Dermis microvascular lymphatic vessel endothelial cell (primary cell): ENCODE measurements at regions not wholly inside any gene's neighbourhood (a gene's known extent, or its start where the extent isn't known, plus 50 kb on each side); places are given as distances from the start of the nearest gene placed in this dataset.
A peak's percentile ranks its signal among the peaks of the same experiment; 100 is the strongest.
"Not testable (repeated sequence)": the region's sequence is repeated elsewhere in the genome, so short reads cannot be mapped to it uniquely, and the experiment has no call there.

Experiments
- DNase-seq, 2 donors: peaks; one replicate each; pipeline versions ENCODE4 v3.0.0 to v3.0.0-alpha.2; 2010; ENCODE audit warnings: low read depth in 2 of 2

- DNase-seq: no peak
These were observed 51.1 kb upstream of the ROPN1 start for GRCh38 chr3:124043023-124043422.

- DNase-seq: no peak
These were observed 53.0 kb upstream of the ROPN1 start for GRCh38 chr3:124044956-124045355.

- no peak for DNase-seq
These were observed 57.3 kb upstream of the ROPN1 start for GRCh38 chr3:124048967-124049798.

- no peak for DNase-seq
These were observed 59.7 kb upstream of the ROPN1 start for GRCh38 chr3:124051636-124052035.

GRCh38 chr3:124053871-124054270 lies 61.9 kb upstream of the ROPN1 start:
- peak in 1 of 2 donors; percentile 66 for DNase-seq

GRCh38 chr3:124056846-124057245 lies 64.9 kb upstream of the ROPN1 start:
- DNase-seq: no peak

- DNase-seq: no peak
These were observed 65.5 kb upstream of the ROPN1 start for GRCh38 chr3:124057420-124057819.

GRCh38 chr3:124059580-124059979 lies 67.7 kb upstream of the ROPN1 start:
- DNase-seq: no peak

GRCh38 chr3:124063197-124063909 lies 71.4 kb upstream of the ROPN1 start:
- DNase-seq: peak in 1 of 2 donors; percentile 39

GRCh38 chr3:124064050-124064449 lies 72.1 kb upstream of the ROPN1 start:
- no peak for DNase-seq

- not testable (repeated sequence) for DNase-seq
These were observed 74.6 kb upstream of the ROPN1 start for GRCh38 chr3:124066543-124066942.

- DNase-seq: not testable (repeated sequence)
These were observed 77.8 kb upstream of the ROPN1 start for GRCh38 chr3:124069706-124070105.

GRCh38 chr3:124075090-124075489 lies 83.2 kb upstream of the ROPN1 start:
- not testable (repeated sequence) for DNase-seq

- no peak for DNase-seq
These were observed 83.8 kb upstream of the ROPN1 start for GRCh38 chr3:124075753-124076152.

- DNase-seq: no peak
These were observed 84.3 kb upstream of the ROPN1 start for GRCh38 chr3:124076235-124076634.

GRCh38 chr3:124078953-124079911 lies 87.3 kb upstream of the ROPN1 start:
- DNase-seq: peak; percentile 22 to 62

- DNase-seq: no peak
These were observed 88.0 kb upstream of the ROPN1 start for GRCh38 chr3:124079912-124080276.

- no peak for DNase-seq
These were observed 90.4 kb upstream of the ROPN1 start for GRCh38 chr3:124082343-124082742.

- DNase-seq: no peak
These were observed 92.3 kb upstream of the ROPN1 start for GRCh38 chr3:124084022-124084881.

GRCh38 chr3:124088801-124089200 lies 96.9 kb upstream of the ROPN1 start:
- DNase-seq: no peak

GRCh38 chr3:124089214-124089613 lies 97.3 kb upstream of the ROPN1 start:
- DNase-seq: no peak
